PC-9 (cell line): ENCODE measurements at regions not wholly inside any gene's neighbourhood (a gene's known extent, or its start where the extent isn't known, plus 50 kb on each side); places are given as distances from the start of the nearest gene placed in this dataset.

Experiments
- BruUV-seq: library from RNA; stranded (reverse); fragments of 400-500 nt; replicated peaks from 2 replicates; lab custom pipeline; 2021; lab: Mats Ljungman, UMichigan
- CTCF ChIA-PET: fragments of 300-600 bp; sonication (Branson Sonifier 250); formaldehyde crosslinking; loops from one replicate; lab custom pipeline; 2022; ENCODE audit warnings: antibody characterized with exemption; lab: Charles Lee
- POLR2A ChIA-PET: fragments of 300-600 bp; sonication (Branson Sonifier 250); formaldehyde crosslinking; loops from one replicate; lab custom pipeline; 2022; ENCODE audit warnings: antibody characterized with exemption; ENCODE audit not compliant: unreplicated experiment; lab: Charles Lee
- DNase-seq, 2 experiments: peaks; one replicate each; pipeline versions ENCODE4 v3.0.0 to v3.0.0-alpha.2; 2015 to 2022; ENCODE audit warnings: mixed read lengths in 1 of 2
- H2AFZ ChIP-seq: fragments of 200-600 bp; sonication (generic); 2 replicates; pipeline ENCODE4 v1.8.1; 2017; ENCODE audit warnings: antibody characterized with exemption
- H3F3A ChIP-seq: fragments of 200-600 bp; sonication (generic); 2 replicates; pipeline ENCODE4 v1.8.1; 2017; ENCODE audit warnings: antibody characterized with exemption, mild to moderate bottlenecking, low read depth; ENCODE audit not compliant: insufficient read depth
- H3K27ac ChIP-seq: fragments of 200-600 bp; sonication (generic); 2 replicates; pipeline ENCODE4 v1.6.1; 2016; ENCODE audit warnings: mixed run types
- H3K27me3 ChIP-seq: fragments of 200-600 bp; sonication (generic); 2 replicates; pipeline ENCODE4 v1.6.1; 2016; ENCODE audit warnings: low read depth, mixed run types; ENCODE audit not compliant: insufficient read depth
- H3K36me3 ChIP-seq: fragments of 200-600 bp; sonication (generic); 2 replicates; pipeline ENCODE4 v1.6.1; 2016; ENCODE audit warnings: low read depth, mixed run types
- H3K4me1 ChIP-seq: fragments of 200-600 bp; sonication (generic); replicated peaks from 2 replicates; pipeline ENCODE4 v1.6.1; 2016; ENCODE audit warnings: mixed run types; ENCODE audit not compliant: insufficient read depth
- H3K4me2 ChIP-seq: fragments of 200-600 bp; sonication (generic); 2 replicates; pipeline ENCODE4 v1.6.1; 2017; ENCODE audit warnings: mixed run types
- H3K4me3 ChIP-seq: fragments of 200-600 bp; sonication (generic); 2 replicates; pipeline ENCODE4 v1.6.1; 2016; ENCODE audit warnings: mixed run types
- H3K79me2 ChIP-seq: fragments of 200-600 bp; sonication (generic); 2 replicates; pipeline ENCODE4 v1.6.1; 2017; ENCODE audit warnings: low read depth, mixed run types
- H3K9me2 ChIP-seq: fragments of 200-600 bp; sonication (generic); 2 replicates; pipeline ENCODE4 v1.8.1; 2017; ENCODE audit warnings: mild to moderate bottlenecking; ENCODE audit not compliant: insufficient read depth
- H3K9me3 ChIP-seq: fragments of 200-600 bp; sonication (generic); 2 replicates; pipeline ENCODE4 v1.8.1; 2016; ENCODE audit warnings: low read depth; ENCODE audit not compliant: insufficient read depth
- H4K20me1 ChIP-seq: fragments of 200-600 bp; sonication (generic); 2 replicates; pipeline ENCODE4 v1.8.1; 2017; ENCODE audit not compliant: insufficient read depth
- CTCF ChIP-seq: fragments of 200-600 bp; sonication (generic); conservative IDR thresholded peaks from 2 replicates; pipeline ENCODE4 v1.6.1; 2017; ENCODE audit warnings: mixed run types, antibody characterized with exemption, mild to moderate bottlenecking, moderate library complexity
- EZH2 ChIP-seq: fragments of 200-600 bp; sonication (generic); IDR thresholded peaks from 2 replicates; pipeline ENCODE4 v1.8.0; 2017; ENCODE audit warnings: antibody characterized with exemption, low read depth
- intact Hi-C: fragments of 100-400 bp; cut with micrococcal nuclease; formaldehyde crosslinking; loops from one replicate; pipeline ENCODE4 v1.10.0; 2022; ENCODE audit not compliant: unreplicated experiment

GRCh38 chrX:106510713-106511403, 100.9 kb upstream of the RADX start:
- no TSS peak for BruUV-seq
- H3K4me1 ChIP-seq, result 0 out of 2 replicates have a peak, but pooled peaks cover 6% of the 10 kb centered on the region
- no peaks in the 10 kb centered on the region for H3K36me3 ChIP-seq
- no peak for DNase-seq
- H3K4me3 ChIP-seq, result no peak overlapping the region
- no peak overlapping the region for H3K4me2 ChIP-seq
- TF ChIP-seq CTCF, result no peak
- TF ChIP-seq EZH2, result no peak
- ChIA-PET CTCF (no interaction called here), POLR2A (no interaction called here)
- no peaks in the 10 kb centered on the region for H3K79me2 ChIP-seq
- no peak overlapping the region for H3K27ac ChIP-seq
- H2AFZ ChIP-seq, result no peak overlapping the region
- H4K20me1 ChIP-seq, result no peaks in the 10 kb centered on the region
- no peaks in the 10 kb centered on the region for H3K9me2 ChIP-seq
- no peaks in the 10 kb centered on the region for H3K9me3 ChIP-seq
- intact Hi-C loops, result no loop called here
- no peaks in the 10 kb centered on the region for H3K27me3 ChIP-seq
- H3F3A ChIP-seq, result no peaks in the 10 kb centered on the region
